ENCODE measurements at regions not wholly inside any gene's neighbourhood (a gene's known extent, or its start where the extent isn't known, plus 50 kb on each side); places are given as distances from the start of the nearest gene placed in this dataset.

GRCh38 chr16:64880006-64880405 is 241.9 kb downstream of the CDH11 start:
- TF ChIP-seq POLR2A (IDR thresholded peaks at IDR 0.05) (no peak), CTCF (IDR thresholded peaks at IDR 0.05) (no peak)

Measured in testis (tissue), 2 donors.